NCI-H1930 (cell line): ENCODE measurements at regions not wholly inside any gene's neighbourhood (a gene's known extent, or its start where the extent isn't known, plus 50 kb on each side); places are given as distances from the start of the nearest gene placed in this dataset.
"Not testable (repeated sequence)": the region's sequence is repeated elsewhere in the genome, so short reads cannot be mapped to it uniquely, and the experiment has no call there.

ENCODE experiments used
- DNase-seq, 2 experiments: peaks; one replicate each; lab custom pipeline; 2025; lab: John Stamatoyannopoulos, UW

- no peak for DNase-seq
Measured at GRCh38 chr12:128059621-128060370, 207.2 kb upstream of the TMEM132C start.

- no peak for DNase-seq
Measured at GRCh38 chr12:128068211-128068610, 198.8 kb upstream of the TMEM132C start.

DNA sequence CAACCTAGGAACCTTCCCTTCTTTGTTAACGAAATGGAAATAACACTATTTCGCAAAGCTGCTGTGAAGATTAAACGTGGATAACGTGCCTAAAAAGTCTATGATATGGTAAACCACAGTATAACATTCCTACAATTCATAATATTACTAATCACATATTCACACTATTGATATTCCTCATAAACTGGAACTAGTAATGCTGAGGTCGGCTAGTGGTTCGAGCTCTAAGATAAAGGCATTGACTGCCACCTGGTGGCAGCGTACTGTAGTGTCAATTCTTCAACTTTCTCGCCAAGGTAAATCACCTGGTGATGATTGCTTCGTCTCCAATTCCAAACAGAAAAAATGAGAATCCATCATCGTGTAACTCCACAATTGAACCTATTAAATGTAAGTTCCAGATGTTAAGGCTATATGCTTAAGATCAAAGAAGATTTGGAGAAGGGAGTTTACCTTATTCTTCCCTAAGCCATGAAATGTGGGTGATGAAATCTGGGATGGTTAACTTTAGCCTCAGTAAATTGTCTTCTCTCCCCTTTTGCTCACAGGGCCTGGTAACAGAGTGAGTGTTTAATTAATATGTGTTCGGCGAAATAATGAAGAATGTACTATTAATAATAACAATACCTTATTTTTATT, 197.5 kb upstream of the TMEM132C start:
- DNase-seq: peak; percentile 1 to 38

- no peak for DNase-seq
Measured at GRCh38 chr12:128073937-128074336, 193.0 kb upstream of the TMEM132C start.

DNA sequence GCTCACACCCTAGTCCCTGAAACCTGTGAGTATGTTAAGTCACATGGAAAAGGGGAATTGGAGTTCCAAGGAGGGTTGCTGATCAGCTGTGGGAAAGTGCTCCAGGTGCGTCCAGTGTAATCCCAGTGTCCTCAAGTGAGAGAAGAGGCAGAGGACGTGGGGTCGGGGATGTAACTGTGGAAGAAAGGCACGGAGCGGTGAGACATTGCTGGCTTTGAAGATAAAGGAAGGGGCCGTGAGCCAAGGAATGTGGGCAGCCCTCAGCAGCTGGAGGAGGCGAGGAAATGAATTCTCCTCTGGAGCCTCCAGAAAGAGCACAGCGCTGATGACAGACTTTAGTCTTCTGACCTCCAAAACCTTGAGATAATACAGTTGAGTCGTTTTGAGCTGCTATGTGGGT, 191.6 kb upstream of the TMEM132C start:
- DNase-seq: no peak

DNA sequence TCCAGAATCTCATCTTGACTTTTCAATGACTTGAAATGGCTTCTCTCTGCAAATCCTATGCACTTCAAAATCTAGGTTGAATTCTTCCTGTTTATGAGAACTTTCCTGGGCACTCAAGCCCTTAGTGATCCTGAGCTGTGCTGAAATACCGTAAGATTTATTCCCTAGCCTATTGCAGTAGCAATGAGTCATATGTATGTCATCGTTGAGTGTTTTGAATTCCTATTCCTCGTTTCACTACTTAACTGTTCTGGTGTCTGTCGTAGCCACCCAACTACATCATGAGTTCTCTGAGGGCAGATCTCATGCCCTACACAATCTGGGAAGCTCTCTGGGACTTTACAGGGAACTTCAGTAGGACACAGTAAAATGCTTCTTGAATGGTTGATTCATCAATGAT, 190.8 kb upstream of the TMEM132C start:
- DNase-seq: no peak

DNA sequence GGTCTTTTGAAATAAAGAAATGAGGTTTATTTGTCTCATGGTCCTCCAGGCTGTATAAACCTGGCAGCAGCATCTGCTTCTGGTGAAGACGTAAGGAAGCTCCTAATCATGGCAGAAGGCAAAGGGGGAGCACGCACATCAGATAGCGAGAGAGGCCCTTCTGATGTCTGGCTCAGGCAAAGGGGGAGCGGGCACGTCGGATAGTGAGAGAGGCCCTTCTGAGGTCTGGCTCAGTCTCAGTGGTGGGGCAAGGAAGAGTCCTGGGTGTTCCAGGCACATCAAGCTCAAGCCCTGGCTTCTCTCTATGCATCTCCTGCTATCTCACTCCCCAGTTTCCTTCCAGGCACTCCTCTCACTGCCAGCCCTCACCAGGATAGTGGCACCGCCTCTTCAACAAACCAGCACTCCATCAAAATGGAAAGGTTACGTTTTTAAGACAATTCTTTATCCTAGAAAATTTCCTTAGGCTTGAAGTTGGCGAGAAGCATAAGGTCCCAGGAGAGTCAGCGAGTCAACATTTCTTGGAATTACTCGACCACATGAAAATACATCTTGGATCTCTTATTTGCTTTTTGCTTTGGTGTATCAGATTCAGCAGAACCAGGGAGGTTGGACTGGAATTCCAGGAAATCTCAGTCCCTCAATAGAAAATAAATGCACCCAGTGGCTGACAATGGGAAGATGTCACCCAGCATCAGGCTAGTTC, 189.6 kb upstream of the TMEM132C start:
- no peak for DNase-seq

GRCh38 chr12:128077917-128078298, 189.1 kb upstream of the TMEM132C start:
- no peak for DNase-seq

DNA sequence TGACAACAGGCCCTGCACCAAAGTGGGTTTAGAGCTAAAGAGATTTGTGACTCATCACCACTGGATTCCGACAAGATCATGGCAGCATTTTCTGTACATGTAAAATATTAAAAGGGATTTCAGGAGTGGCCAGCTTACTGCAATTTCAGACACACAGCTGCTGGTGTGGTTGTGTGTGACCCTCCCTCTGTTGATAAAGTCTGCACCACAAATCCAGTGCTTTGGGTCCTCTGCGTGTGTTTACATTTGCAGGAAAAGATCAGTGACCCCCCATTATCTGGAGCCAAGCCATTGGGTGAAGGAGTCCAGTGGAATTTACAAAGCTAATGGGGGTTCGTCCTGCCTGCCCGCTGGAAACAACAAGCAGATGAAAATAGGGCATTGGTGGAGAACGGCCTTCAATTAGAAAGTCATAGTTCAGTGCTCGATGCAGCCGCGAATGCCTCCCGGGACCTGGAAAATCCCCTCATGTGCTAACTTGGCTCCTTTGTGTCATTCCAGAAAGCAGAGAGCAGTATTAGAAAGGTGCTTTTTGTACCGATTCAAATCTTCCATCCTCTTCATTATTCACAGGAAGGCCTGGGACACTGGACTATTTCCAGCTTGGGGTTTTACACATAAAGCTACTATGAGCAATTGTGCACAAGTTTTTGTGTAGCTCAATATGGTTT, 188.5 kb upstream of the TMEM132C start:
- no peak for DNase-seq

DNA sequence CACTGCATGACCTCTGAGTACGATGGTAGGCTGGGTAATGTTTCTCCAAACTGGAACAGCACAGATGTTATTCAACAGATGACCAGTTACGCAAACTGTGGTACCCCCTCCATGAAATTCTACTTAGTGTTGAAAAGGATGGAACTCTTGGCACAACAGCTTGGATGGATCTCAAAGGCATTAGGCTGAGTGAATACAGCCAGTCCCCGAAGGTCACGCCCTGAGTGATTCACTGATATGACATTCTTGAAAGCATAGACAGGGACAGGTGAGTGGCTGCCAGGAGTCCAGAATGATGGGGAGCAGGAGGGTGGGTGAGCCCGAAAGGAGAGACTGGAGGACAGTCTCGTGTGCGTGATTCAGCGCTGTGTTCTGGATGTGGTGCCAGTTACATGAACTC, 187.5 kb upstream of the TMEM132C start:
- DNase-seq: no peak

GRCh38 chr12:128083132-128083729, 183.7 kb upstream of the TMEM132C start:
- no peak for DNase-seq

GRCh38 chr12:128088926-128089325, 178.0 kb upstream of the TMEM132C start:
- DNase-seq: no peak

GRCh38 chr12:128089961-128090360, 177.0 kb upstream of the TMEM132C start:
- no peak for DNase-seq

DNA sequence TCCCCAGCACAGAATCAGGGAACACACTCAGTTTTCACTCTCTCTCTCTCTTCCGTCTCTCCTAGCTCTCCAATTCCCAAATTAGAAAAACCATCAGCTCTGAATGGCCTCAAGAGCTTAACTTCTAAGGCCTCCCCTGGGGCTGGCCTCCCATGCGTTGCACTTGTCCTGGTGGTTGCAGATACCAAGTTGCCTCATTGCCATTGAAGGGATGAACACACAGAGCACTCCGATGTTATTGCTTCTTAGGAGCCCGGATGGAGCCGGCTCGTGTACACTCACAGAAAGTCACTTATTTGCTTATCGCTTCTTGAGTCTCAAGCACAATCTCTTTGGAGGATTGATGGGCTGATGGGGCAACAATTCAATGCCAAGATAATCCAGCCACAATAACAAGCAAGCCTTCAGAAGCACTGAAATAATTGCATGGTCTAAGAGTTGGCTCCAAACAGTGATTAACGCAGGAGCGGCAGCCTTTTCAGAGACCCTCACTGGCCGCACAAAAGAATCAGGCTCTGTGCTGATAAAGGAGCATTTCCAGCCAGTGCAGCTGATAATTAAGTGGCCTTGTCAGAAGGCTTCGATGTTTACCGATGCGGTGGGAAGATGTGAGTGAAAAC, 175.8 kb upstream of the TMEM132C start:
- DNase-seq: no peak

- DNase-seq: no peak
Measured at GRCh38 chr12:128091951-128092382, 175.0 kb upstream of the TMEM132C start.

- DNase-seq: no peak
Measured at GRCh38 chr12:128098730-128099129, 168.2 kb upstream of the TMEM132C start.

GRCh38 chr12:128103152-128103551, 163.8 kb upstream of the TMEM132C start:
- DNase-seq: no peak

GRCh38 chr12:128109236-128109635, 157.7 kb upstream of the TMEM132C start:
- no peak for DNase-seq

DNA sequence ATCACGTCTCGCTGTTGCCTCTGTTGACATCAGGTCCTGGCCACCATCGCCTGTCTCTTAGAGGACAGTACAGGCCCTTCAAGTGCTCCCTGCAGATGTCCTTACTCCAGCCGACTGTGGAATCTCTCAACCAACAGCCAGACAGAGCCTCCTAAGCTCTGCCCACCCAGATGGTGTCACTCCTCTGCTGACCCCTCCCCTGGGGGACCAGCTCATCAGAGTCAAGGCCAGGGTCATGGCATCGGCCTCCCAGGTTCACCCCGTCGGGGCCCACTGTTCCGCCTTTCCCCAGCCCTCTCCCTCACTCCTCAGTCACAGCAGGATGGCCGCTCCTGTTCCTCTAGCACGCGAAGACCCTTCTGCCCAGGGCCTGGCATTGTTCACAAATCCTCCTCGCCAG, 157.3 kb upstream of the TMEM132C start:
- DNase-seq: no peak

DNA sequence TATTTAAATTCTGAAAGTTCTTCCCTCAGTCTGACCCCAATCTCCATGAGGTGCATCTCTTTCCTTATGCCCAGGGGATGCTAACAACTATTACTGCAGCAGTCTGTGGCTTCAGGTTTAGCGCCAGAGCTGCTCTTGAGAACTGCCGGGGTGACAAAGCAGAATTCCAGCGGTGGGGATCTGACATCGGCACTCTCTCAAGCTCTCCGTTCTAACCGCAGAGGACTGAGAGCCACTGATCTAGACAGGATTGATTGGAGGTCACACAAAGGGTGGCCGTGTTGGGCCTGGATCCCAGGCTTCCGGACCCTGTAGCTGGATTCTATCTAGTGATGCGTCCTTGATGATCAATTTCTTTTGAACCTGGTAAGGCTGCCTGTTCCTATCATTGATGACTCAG, 155.6 kb upstream of the TMEM132C start:
- no peak for DNase-seq

DNA sequence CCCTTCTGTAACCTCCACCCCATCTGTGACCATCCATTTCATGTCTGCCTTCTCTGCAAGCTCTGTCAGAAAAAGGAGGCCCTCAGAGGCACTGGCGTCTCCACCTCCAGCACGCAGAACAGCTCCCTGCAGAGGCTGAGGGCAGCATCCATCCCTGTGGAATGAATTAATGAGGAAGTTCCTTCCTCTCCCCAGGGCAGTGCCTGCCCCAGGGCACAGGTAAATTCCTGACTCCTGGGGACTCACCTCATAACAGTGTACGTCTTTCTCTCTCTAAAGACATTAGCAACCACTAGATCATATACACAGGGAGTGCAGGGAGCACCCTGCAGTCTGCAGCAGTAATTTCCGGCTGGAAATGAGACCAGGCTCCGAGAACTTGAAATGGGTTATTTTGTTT, 155.0 kb upstream of the TMEM132C start:
- no peak for DNase-seq

DNA sequence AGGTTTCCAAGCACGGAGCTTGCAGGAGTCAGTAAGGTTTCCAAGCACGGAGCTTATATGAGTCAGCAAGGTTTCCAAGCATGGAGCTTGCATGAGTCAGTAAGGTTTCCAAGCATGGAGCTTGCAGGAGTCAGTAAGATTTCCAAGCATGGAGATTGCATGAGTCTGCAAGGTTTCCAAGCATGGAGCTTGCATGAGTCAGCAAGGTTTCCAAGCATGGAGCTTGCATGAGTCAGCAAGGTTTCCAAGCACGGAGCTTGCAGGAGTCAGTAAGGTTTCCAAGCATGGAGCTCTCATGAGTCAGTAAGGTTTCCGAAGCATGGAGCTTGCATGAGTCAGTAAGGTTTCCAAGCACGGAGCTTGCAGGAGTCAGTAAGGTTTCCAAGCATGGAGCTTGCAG, 153.7 kb upstream of the TMEM132C start:
- DNase-seq: not testable (repeated sequence)
